HG03135 (cell line): ENCODE measurements at regions not wholly inside any gene's neighbourhood (a gene's known extent, or its start where the extent isn't known, plus 50 kb on each side); places are given as distances from the start of the nearest gene placed in this dataset.

Experiments used
- ATAC-seq: cut with Tn5 transposase; IDR thresholded peaks from one replicate; pipeline ENCODE4 v1.9.1; 2021; ENCODE audit warnings: mild to moderate bottlenecking, moderate library complexity; ENCODE audit not compliant: unreplicated experiment

GRCh38 chr3:148075771-148076716 is 621.7 kb upstream of the AGTR1 start:
- ATAC-seq: no peak

GRCh38 chr3:148077318-148077923 is 620.3 kb upstream of the AGTR1 start:
- peak; percentile 62 for ATAC-seq

GRCh38 chr3:148077965-148078364 is 619.7 kb upstream of the AGTR1 start:
- ATAC-seq: no peak

GRCh38 chr3:148078658-148079057 is 619.0 kb upstream of the AGTR1 start:
- ATAC-seq: no peak

GRCh38 chr3:148079370-148079769 is 618.3 kb upstream of the AGTR1 start:
- ATAC-seq: no peak

- no peak for ATAC-seq
Observed at GRCh38 chr3:148081926-148082325, 615.8 kb upstream of the AGTR1 start.

- ATAC-seq: no peak
Observed at GRCh38 chr3:148082506-148083280, 615.0 kb upstream of the AGTR1 start.

GRCh38 chr3:148083526-148084182 is 614.0 kb upstream of the AGTR1 start:
- no peak for ATAC-seq

- ATAC-seq: peak; percentile 89
Observed at GRCh38 chr3:148084931-148085330, 612.8 kb upstream of the AGTR1 start.

- ATAC-seq: no peak
Observed at GRCh38 chr3:148087601-148088371, 609.9 kb upstream of the AGTR1 start.

GRCh38 chr3:148089171-148089570 is 608.5 kb upstream of the AGTR1 start:
- ATAC-seq: no peak

- ATAC-seq: no peak
Observed at GRCh38 chr3:148090156-148090555, 607.5 kb upstream of the AGTR1 start.

GRCh38 chr3:148092624-148093347 is 604.9 kb upstream of the AGTR1 start:
- no peak for ATAC-seq

- no peak for ATAC-seq
Observed at GRCh38 chr3:148093753-148094152, 604.0 kb upstream of the AGTR1 start.

- ATAC-seq: no peak
Observed at GRCh38 chr3:148095962-148096361, 601.7 kb upstream of the AGTR1 start.

GRCh38 chr3:148100476-148100875 is 597.2 kb upstream of the AGTR1 start:
- ATAC-seq: no peak

GRCh38 chr3:148101061-148101460 is 596.6 kb upstream of the AGTR1 start:
- ATAC-seq: no peak

- ATAC-seq: no peak
Observed at GRCh38 chr3:148102156-148102555, 595.5 kb upstream of the AGTR1 start.

GRCh38 chr3:148106062-148106461 is 591.6 kb upstream of the AGTR1 start:
- ATAC-seq: no peak

GRCh38 chr3:148126956-148127355 is 570.7 kb upstream of the AGTR1 start:
- ATAC-seq: no peak
